IMR-90 (cell line): ENCODE measurements at regions not wholly inside any gene's neighbourhood (a gene's known extent, or its start where the extent isn't known, plus 50 kb on each side); places are given as distances from the start of the nearest gene placed in this dataset.

Source experiments
- ATAC-seq: fragments of 200-7000 bp; cut with Tn5 transposase; 2 replicates; pipeline ENCODE4 v1.9.1; 2020; ENCODE audit warnings: low read depth, mild to moderate bottlenecking, moderate library complexity
- BruUV-seq: library from RNA; stranded (reverse); fragments of 400-500 nt; replicated peaks from 2 replicates; lab custom pipeline; 2021; lab: Mats Ljungman, UMichigan
- CTCF ChIA-PET: fragments of 300-600 bp; formaldehyde crosslinking; extraction: SDS; loops from one replicate; lab custom pipeline; 2021; ENCODE audit warnings: antibody characterized with exemption; lab: Yijun Ruan, JAX
- POLR2A ChIA-PET: fragments of 300-600 bp; sonication (Branson Sonifier 250); formaldehyde crosslinking; loops from one replicate; lab custom pipeline; 2022; ENCODE audit warnings: antibody characterized with exemption; ENCODE audit not compliant: unreplicated experiment; lab: Charles Lee
- DNase-seq: peaks from one replicate; pipeline ENCODE4 v3.0.0; 2013
- H2AFZ ChIP-seq: replicated peaks from 2 replicates; pipeline ENCODE3; 2013; ENCODE audit warnings: low read length, mild to moderate bottlenecking; ENCODE audit not compliant: poor library complexity
- H2AK5ac ChIP-seq: 2 replicates; pipeline ENCODE4 v1.6.1; 2013; ENCODE audit warnings: low read depth, low read length, inconsistent platforms
- H2AK9ac ChIP-seq: replicated peaks from 2 replicates; pipeline ENCODE3; 2013; ENCODE audit warnings: mild to moderate bottlenecking, low read depth, low read length, moderate library complexity; ENCODE audit not compliant: poor library complexity
- H2BK120ac ChIP-seq: 2 replicates; pipeline ENCODE4 v1.6.1; 2013; ENCODE audit warnings: low read depth, low read length, inconsistent platforms
- H2BK15ac ChIP-seq: 3 replicates; pipeline ENCODE4 v1.6.1; 2013; ENCODE audit warnings: low read depth, low read length, inconsistent platforms
- H2BK20ac ChIP-seq: 2 replicates; pipeline ENCODE4 v1.6.1; 2013; ENCODE audit warnings: low read depth, mild to moderate bottlenecking, inconsistent platforms, low read length, moderate library complexity
- H2BK5ac ChIP-seq: 2 replicates; pipeline ENCODE4 v1.6.1; 2013; ENCODE audit warnings: mild to moderate bottlenecking, low read depth, low read length, inconsistent platforms; ENCODE audit not compliant: poor library complexity, severe bottlenecking
- H3K14ac ChIP-seq: replicated peaks from 2 replicates; pipeline ENCODE4 v1.6.1; 2013; ENCODE audit warnings: low read depth, low read length, inconsistent platforms
- H3K18ac ChIP-seq: 2 replicates; pipeline ENCODE4 v1.6.1; 2013; ENCODE audit warnings: low read depth, low read length, control low read depth
- H3K23ac ChIP-seq: 2 replicates; pipeline ENCODE4 v1.6.1; 2013; ENCODE audit warnings: low read depth, low read length, inconsistent platforms
- H3K27ac ChIP-seq: 2 replicates; pipeline ENCODE4 v1.5.1; 2013; ENCODE audit warnings: mild to moderate bottlenecking, control low read depth, low read length; ENCODE audit not compliant: insufficient read depth
- H3K27me3 ChIP-seq: 2 replicates; pipeline ENCODE4 v1.6.1; 2013; ENCODE audit warnings: low read length; ENCODE audit not compliant: control insufficient read depth, insufficient read depth
- H3K36me3 ChIP-seq: 2 replicates; pipeline ENCODE4 v1.6.1; 2013; ENCODE audit warnings: low read length, mixed read lengths; ENCODE audit not compliant: control insufficient read depth, insufficient read depth
- H3K4ac ChIP-seq: 2 replicates; pipeline ENCODE4 v1.6.1; 2013; ENCODE audit warnings: low read depth, low read length, inconsistent platforms
- H3K4me1 ChIP-seq: 2 replicates; pipeline ENCODE4 v1.6.1; 2013; ENCODE audit warnings: low read length, mixed read lengths; ENCODE audit not compliant: control insufficient read depth, insufficient read depth
- H3K4me2 ChIP-seq: 2 replicates; pipeline ENCODE4 v1.6.1; 2013; ENCODE audit warnings: low read depth, mild to moderate bottlenecking, control low read depth, low read length, moderate library complexity
- H3K4me3 ChIP-seq: 2 replicates; pipeline ENCODE4 v1.5.1; 2013; ENCODE audit warnings: low read depth, mild to moderate bottlenecking, control low read depth, low read length, moderate library complexity; ENCODE audit not compliant: insufficient read depth
- H3K56ac ChIP-seq: 2 replicates; pipeline ENCODE4 v1.6.1; 2013; ENCODE audit warnings: low read length, inconsistent platforms; ENCODE audit not compliant: insufficient read depth; ENCODE audit errors: extremely low read depth
- H3K79me1 ChIP-seq, 2 experiments: 2 replicates each; pipeline ENCODE4 v1.6.1; 2013; ENCODE audit warnings: low read length in 2 of 2, inconsistent platforms in 1 of 2, low read depth in 1 of 2
- H3K9ac ChIP-seq: 2 replicates; pipeline ENCODE4 v1.6.1; 2013; ENCODE audit warnings: low read depth, low read length, control low read depth
- H3K9me1 ChIP-seq: 2 replicates; pipeline ENCODE4 v1.6.1; 2013; ENCODE audit warnings: low read length, inconsistent platforms; ENCODE audit not compliant: insufficient read depth
- H3K9me3 ChIP-seq: 2 replicates; pipeline ENCODE4 v1.6.1; 2013; ENCODE audit warnings: low read length; ENCODE audit not compliant: control insufficient read depth, insufficient read depth
- H4K20me1 ChIP-seq: 2 replicates; pipeline ENCODE4 v1.6.1; 2013; ENCODE audit warnings: low read length, inconsistent platforms; ENCODE audit not compliant: insufficient read depth
- H4K5ac ChIP-seq: 2 replicates; pipeline ENCODE4 v1.6.1; 2013; ENCODE audit warnings: mild to moderate bottlenecking, low read depth, low read length, control low read depth
- H4K8ac ChIP-seq, 2 experiments: 2 replicates each; pipeline ENCODE4 v1.6.1; 2013; ENCODE audit warnings: low read depth in 2 of 2, low read length in 2 of 2, control low read depth in 1 of 2, inconsistent platforms in 1 of 2
- H4K91ac ChIP-seq: 2 replicates; pipeline ENCODE4 v1.6.1; 2013; ENCODE audit warnings: low read depth, low read length, inconsistent platforms; ENCODE audit not compliant: insufficient read depth
- BHLHE40 ChIP-seq: fragments of 150-350 bp; IDR thresholded peaks from 2 replicates; pipeline ENCODE4 v1.6.1; 2016; ENCODE audit warnings: mild to moderate bottlenecking, low read depth, low read length
- CEBPB ChIP-seq: IDR thresholded peaks from 2 replicates; pipeline ENCODE4 v1.6.1; 2012; ENCODE audit warnings: low read depth, low read length, improper control_type of control experiment
- CHD1 ChIP-seq: IDR thresholded peaks from 2 replicates; pipeline ENCODE4 v1.6.1; 2012; ENCODE audit warnings: low read depth, low read length, improper control_type of control experiment
- FOS ChIP-seq: fragments of 150-350 bp; IDR thresholded peaks from 2 replicates; pipeline ENCODE4 v1.6.1; 2016; ENCODE audit warnings: low read depth, low read length
- MAFK ChIP-seq: IDR thresholded peaks from 2 replicates; pipeline ENCODE4 v1.6.1; 2012; ENCODE audit warnings: low read depth, low read length, improper control_type of control experiment
- MAZ ChIP-seq: IDR thresholded peaks from 2 replicates; pipeline ENCODE4 v1.6.1; 2012; ENCODE audit warnings: low read depth, mild to moderate bottlenecking, low read length, improper control_type of control experiment, moderate library complexity, borderline replicate concordance
- MXI1 ChIP-seq: IDR thresholded peaks from 2 replicates; pipeline ENCODE4 v1.6.1; 2012; ENCODE audit warnings: low read depth, mild to moderate bottlenecking, low read length, moderate library complexity, borderline replicate concordance
- NFE2L2 ChIP-seq: fragments of 150-350 bp; IDR thresholded peaks from 2 replicates; pipeline ENCODE4 v1.6.1; 2016; ENCODE audit warnings: low read depth, mild to moderate bottlenecking, low read length
- POLR2A ChIP-seq: IDR thresholded peaks from 2 replicates; pipeline ENCODE4 v1.6.1; 2012; ENCODE audit warnings: mild to moderate bottlenecking, low read depth, low read length
- RAD21 ChIP-seq: IDR thresholded peaks from 2 replicates; pipeline ENCODE4 v1.6.1; 2012; ENCODE audit warnings: low read length, improper control_type of control experiment
- WGBS, 2 experiments: methylation state at CpG; one replicate each; pipeline versions ENCODE4 v1.1.5 to v1.1.7; 2013; ENCODE audit warnings: missing lambda C conversion rate in 2 of 2; ENCODE audit not compliant: insufficient read length in 1 of 2; ENCODE audit errors: extremely low coverage in 2 of 2; 5-methylcytosine and 5-hydroxymethylcytosine counted together
- dilution Hi-C: fragments of 300-500 bp; cut with HindIII; formaldehyde crosslinking; loops from one replicate; pipeline ENCODE4 v1.14.3; 2018; ENCODE audit warnings: low sequenced_read_pairs; ENCODE audit not compliant: unreplicated experiment
- in situ Hi-C: fragments of 300-500 bp; cut with MboI; formaldehyde crosslinking; loops from 3 replicates; pipeline ENCODE4 v1.14.3; 2019; ENCODE audit warnings: low sequenced_read_pairs, inconsistent platforms, mixed read lengths
- intact Hi-C: fragments of 100-400 bp; cut with micrococcal nuclease; formaldehyde crosslinking; loops from 2 replicates; pipeline ENCODE4 v1.10.0; 2022
- TF ChIP-seq, protein P1 (sequence below): conservative IDR thresholded peaks from 2 replicates; pipeline ENCODE4 v1.5.1; 2012; ENCODE audit warnings: mild to moderate bottlenecking, low read depth, low read length, improper control_type of control experiment
- TF ChIP-seq, protein P2 (sequence below): fragments of 150-350 bp; IDR thresholded peaks from 2 replicates; pipeline ENCODE4 v1.6.1; 2016; ENCODE audit warnings: low read depth, mild to moderate bottlenecking, low read length, moderate library complexity, borderline replicate concordance

GRCh38 chr17:20791626-20792025, 212.1 kb downstream of the CDRT15L2 start:
- no peak overlapping the region for H3K27ac ChIP-seq
- no peak for DNase-seq
- no CpG with 5 or more reads among the region's 5 CpGs for WGBS, 2 experiments
- no peak overlapping the region for H2AFZ ChIP-seq
- no peak overlapping the region for H3K18ac ChIP-seq
- TF ChIP-seq RAD21 (no peak), CHD1 (no peak), CEBPB (no peak), BHLHE40 (no peak), MAZ (no peak), NFE2L2 (no peak), FOS (no peak), POLR2A (no peak), MAFK (no peak), MXI1 (no peak)
- TF ChIP-seq, protein P1, sequence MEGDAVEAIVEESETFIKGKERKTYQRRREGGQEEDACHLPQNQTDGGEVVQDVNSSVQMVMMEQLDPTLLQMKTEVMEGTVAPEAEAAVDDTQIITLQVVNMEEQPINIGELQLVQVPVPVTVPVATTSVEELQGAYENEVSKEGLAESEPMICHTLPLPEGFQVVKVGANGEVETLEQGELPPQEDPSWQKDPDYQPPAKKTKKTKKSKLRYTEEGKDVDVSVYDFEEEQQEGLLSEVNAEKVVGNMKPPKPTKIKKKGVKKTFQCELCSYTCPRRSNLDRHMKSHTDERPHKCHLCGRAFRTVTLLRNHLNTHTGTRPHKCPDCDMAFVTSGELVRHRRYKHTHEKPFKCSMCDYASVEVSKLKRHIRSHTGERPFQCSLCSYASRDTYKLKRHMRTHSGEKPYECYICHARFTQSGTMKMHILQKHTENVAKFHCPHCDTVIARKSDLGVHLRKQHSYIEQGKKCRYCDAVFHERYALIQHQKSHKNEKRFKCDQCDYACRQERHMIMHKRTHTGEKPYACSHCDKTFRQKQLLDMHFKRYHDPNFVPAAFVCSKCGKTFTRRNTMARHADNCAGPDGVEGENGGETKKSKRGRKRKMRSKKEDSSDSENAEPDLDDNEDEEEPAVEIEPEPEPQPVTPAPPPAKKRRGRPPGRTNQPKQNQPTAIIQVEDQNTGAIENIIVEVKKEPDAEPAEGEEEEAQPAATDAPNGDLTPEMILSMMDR: no peak
- TF ChIP-seq, protein P2, sequence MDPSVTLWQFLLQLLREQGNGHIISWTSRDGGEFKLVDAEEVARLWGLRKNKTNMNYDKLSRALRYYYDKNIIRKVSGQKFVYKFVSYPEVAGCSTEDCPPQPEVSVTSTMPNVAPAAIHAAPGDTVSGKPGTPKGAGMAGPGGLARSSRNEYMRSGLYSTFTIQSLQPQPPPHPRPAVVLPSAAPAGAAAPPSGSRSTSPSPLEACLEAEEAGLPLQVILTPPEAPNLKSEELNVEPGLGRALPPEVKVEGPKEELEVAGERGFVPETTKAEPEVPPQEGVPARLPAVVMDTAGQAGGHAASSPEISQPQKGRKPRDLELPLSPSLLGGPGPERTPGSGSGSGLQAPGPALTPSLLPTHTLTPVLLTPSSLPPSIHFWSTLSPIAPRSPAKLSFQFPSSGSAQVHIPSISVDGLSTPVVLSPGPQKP: no peak
- no TSS peak for BruUV-seq
- no peaks in the 10 kb centered on the region for H3K79me1 ChIP-seq
- no peak for ATAC-seq
- ChIA-PET CTCF (no interaction called here), POLR2A (no interaction called here)
- H4K91ac ChIP-seq: no peak overlapping the region
- no peaks in the 10 kb centered on the region for H3K9me1 ChIP-seq
- H3K14ac ChIP-seq: no peak overlapping the region
- no peak overlapping the region for H2AK5ac ChIP-seq
- in situ Hi-C loops: no loop called here
- no peak overlapping the region for H3K4ac ChIP-seq
- intact Hi-C loops: no loop called here
- no peak overlapping the region for H2AK9ac ChIP-seq
- no peak overlapping the region for H3K4me3 ChIP-seq
- no peaks in the 10 kb centered on the region for H3K9me3 ChIP-seq
- no peaks in the 10 kb centered on the region for H4K20me1 ChIP-seq
- H2BK5ac ChIP-seq: no peak overlapping the region
- H2BK15ac ChIP-seq: no peak overlapping the region
- peaks cover 3% of the 10 kb centered on the region for H3K27me3 ChIP-seq
- H3K56ac ChIP-seq: no peak overlapping the region
- no peak overlapping the region for H4K8ac ChIP-seq
- H3K9ac ChIP-seq: no peak overlapping the region
- H3K23ac ChIP-seq: no peak overlapping the region
- H3K4me2 ChIP-seq: no peak overlapping the region
- H2BK120ac ChIP-seq: no peak overlapping the region
- no peak overlapping the region for H2BK20ac ChIP-seq
- H3K36me3 ChIP-seq: no peaks in the 10 kb centered on the region
- H4K5ac ChIP-seq: no peak overlapping the region
- H3K4me1 ChIP-seq: no peaks in the 10 kb centered on the region
- dilution Hi-C loops: no loop called here
